Breast epithelium (tissue), 3 donors: ENCODE measurements at regions not wholly inside any gene's neighbourhood (a gene's known extent, or its start where the extent isn't known, plus 50 kb on each side); places are given as distances from the start of the nearest gene placed in this dataset.

Experiments
- POLR2A ChIP-seq: fragments of 450-650 bp; IDR thresholded peaks from one replicate; pipeline ENCODE4 v1.6.1; 2016; ENCODE audit warnings: antibody characterized with exemption, mild to moderate bottlenecking, moderate library complexity
- TF ChIP-seq, protein P1 (sequence below), 3 donors: fragments of 450-650 bp; IDR thresholded peaks; one replicate each; pipeline ENCODE4 v1.5.1; 2016 to 2017; ENCODE audit warnings: antibody characterized with exemption in 3 of 3, mild to moderate bottlenecking in 3 of 3, moderate library complexity in 3 of 3

DNA sequence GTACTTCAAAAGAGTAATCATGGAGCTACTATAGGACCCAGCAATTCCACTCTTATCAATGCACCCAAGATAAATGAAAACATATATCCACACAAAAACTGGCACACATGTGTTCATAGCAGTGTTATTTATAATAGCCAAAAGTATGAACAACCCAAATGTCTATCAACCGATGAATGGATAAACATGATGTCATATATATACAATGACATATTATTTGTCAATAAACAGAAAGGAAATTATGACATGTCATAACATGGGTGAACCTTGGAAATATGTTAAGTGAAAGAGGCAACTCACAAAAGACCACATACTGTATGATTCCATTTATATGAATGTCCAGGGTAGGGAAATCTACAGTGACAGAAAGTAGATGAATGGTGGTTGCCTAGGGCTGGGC lies 347.1 kb upstream of the DDHD1 start:
- TF ChIP-seq, protein P1, sequence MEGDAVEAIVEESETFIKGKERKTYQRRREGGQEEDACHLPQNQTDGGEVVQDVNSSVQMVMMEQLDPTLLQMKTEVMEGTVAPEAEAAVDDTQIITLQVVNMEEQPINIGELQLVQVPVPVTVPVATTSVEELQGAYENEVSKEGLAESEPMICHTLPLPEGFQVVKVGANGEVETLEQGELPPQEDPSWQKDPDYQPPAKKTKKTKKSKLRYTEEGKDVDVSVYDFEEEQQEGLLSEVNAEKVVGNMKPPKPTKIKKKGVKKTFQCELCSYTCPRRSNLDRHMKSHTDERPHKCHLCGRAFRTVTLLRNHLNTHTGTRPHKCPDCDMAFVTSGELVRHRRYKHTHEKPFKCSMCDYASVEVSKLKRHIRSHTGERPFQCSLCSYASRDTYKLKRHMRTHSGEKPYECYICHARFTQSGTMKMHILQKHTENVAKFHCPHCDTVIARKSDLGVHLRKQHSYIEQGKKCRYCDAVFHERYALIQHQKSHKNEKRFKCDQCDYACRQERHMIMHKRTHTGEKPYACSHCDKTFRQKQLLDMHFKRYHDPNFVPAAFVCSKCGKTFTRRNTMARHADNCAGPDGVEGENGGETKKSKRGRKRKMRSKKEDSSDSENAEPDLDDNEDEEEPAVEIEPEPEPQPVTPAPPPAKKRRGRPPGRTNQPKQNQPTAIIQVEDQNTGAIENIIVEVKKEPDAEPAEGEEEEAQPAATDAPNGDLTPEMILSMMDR (IDR thresholded peaks at IDR 0.05) = no peak
- TF ChIP-seq POLR2A = no peak
